HEK293 (cell line): ENCODE measurements at regions not wholly inside any gene's neighbourhood (a gene's known extent, or its start where the extent isn't known, plus 50 kb on each side); places are given as distances from the start of the nearest gene placed in this dataset.

ENCODE experiments used
- CTCF ChIP-seq: fragments of 450-650 bp; formaldehyde crosslinking; IDR thresholded peaks from 2 replicates; pipeline ENCODE4 v1.5.1; 2016; ENCODE audit warnings: missing biosample characterization, missing genetic modification characterization
- OVOL3 ChIP-seq: fragments of 450-650 bp; formaldehyde crosslinking; IDR thresholded peaks from 2 replicates; pipeline ENCODE4 v1.5.1; 2016; ENCODE audit warnings: missing biosample characterization, missing genetic modification characterization
- PBX3 ChIP-seq: sonication (generic); formaldehyde crosslinking; IDR thresholded peaks from 2 replicates; pipeline ENCODE4 v1.8.1; 2022; ENCODE audit warnings: mild to moderate bottlenecking, moderate library complexity, missing genetic modification reagents
- REST ChIP-seq: fragments of 450-650 bp; formaldehyde crosslinking; IDR thresholded peaks from 2 replicates; pipeline ENCODE4 v1.5.1; 2016; ENCODE audit warnings: missing biosample characterization, missing genetic modification characterization
- SETDB1 ChIP-seq: IDR thresholded peaks from one replicate; pipeline ENCODE4 v1.6.1; 2017; ENCODE audit warnings: mild to moderate bottlenecking, low read length, moderate library complexity, mixed read lengths; ENCODE audit not compliant: insufficient read length
- SP2 ChIP-seq: fragments of 450-650 bp; formaldehyde crosslinking; IDR thresholded peaks from 2 replicates; pipeline ENCODE4 v1.5.1; 2016; ENCODE audit warnings: missing biosample characterization, missing genetic modification characterization
- ZIC2 ChIP-seq: fragments of 450-650 bp; formaldehyde crosslinking; IDR thresholded peaks from 2 replicates; pipeline ENCODE4 v1.5.1; 2016; ENCODE audit warnings: missing biosample characterization, missing genetic modification characterization
- ZNF112 ChIP-seq: fragments of 450-650 bp; formaldehyde crosslinking; IDR thresholded peaks from 2 replicates; pipeline ENCODE4 v1.5.0; 2017; ENCODE audit warnings: missing biosample characterization, missing genetic modification characterization
- ZNF140 ChIP-seq: fragments of 450-650 bp; formaldehyde crosslinking; IDR thresholded peaks from 2 replicates; pipeline ENCODE4 v1.5.1; 2016; ENCODE audit warnings: missing biosample characterization, missing genetic modification characterization
- ZNF211 ChIP-seq: fragments of 450-650 bp; formaldehyde crosslinking; IDR thresholded peaks from 2 replicates; pipeline ENCODE4 v1.5.1; 2016; ENCODE audit warnings: low read depth, missing biosample characterization, missing genetic modification characterization
- ZNF416 ChIP-seq: fragments of 450-650 bp; formaldehyde crosslinking; IDR thresholded peaks from 2 replicates; pipeline ENCODE4 v1.5.1; 2016; ENCODE audit warnings: missing biosample characterization, missing genetic modification characterization
- ZNF76 ChIP-seq: fragments of 450-650 bp; formaldehyde crosslinking; IDR thresholded peaks from 2 replicates; pipeline ENCODE4; 2016; ENCODE audit warnings: low read depth, missing biosample characterization, missing genetic modification characterization, borderline replicate concordance
- ZSCAN30 ChIP-seq: fragments of 450-650 bp; IDR thresholded peaks from 2 replicates; pipeline ENCODE4 v1.5.1; 2018; ENCODE audit warnings: missing biosample characterization, mild to moderate bottlenecking, missing genetic modification characterization, moderate library complexity

GRCh38 chr2:58354230-58354629, 113.1 kb upstream of the FANCL start:
- TF ChIP-seq ZNF76 (tag by site-specific recombination) (no peak), CTCF (tag by site-specific recombination) (no peak), ZNF140 (no peak), SP2 (tag by site-specific recombination) (no peak), SETDB1 (no peak), ZNF416 (tag by site-specific recombination) (no peak), REST (tag by site-specific recombination) (no peak), ZNF112 (tag by site-specific recombination) (no peak), ZSCAN30 (no peak), PBX3 (CRISPR knock-in tag) (no peak), ZIC2 (tag by site-specific recombination) (no peak), OVOL3 (tag by site-specific recombination) (no peak), ZNF211 (no peak)
